ENCODE measurements at regions not wholly inside any gene's neighbourhood (a gene's known extent, or its start where the extent isn't known, plus 50 kb on each side); places are given as distances from the start of the nearest gene placed in this dataset. TPM values are rescaled to one million over a fixed set of nuclear protein-coding genes. Genes with fewer than 3 reads are reported as not detected.

Small RNA genes in the stretch of these regions (small RNA-seq; reads per million reads assigned to genes)
- gene AC078918.1 (not detected), gene MIR4445 (not detected), gene RF00019 (not detected), gene RNU6ATAC15P (not detected)
